K562 (cell line): ENCODE measurements at regions not wholly inside any gene's neighbourhood (a gene's known extent, or its start where the extent isn't known, plus 50 kb on each side); places are given as distances from the start of the nearest gene placed in this dataset.

ENCODE experiments used
- CHCHD3 ChIP-seq: fragments of 250-450 bp; sonication (Bioruptor Pico); IDR thresholded peaks from 2 replicates; pipeline ENCODE4 v2.1.2; 2022; ENCODE audit warnings: mild to moderate bottlenecking
- POLR3G ChIP-seq: IDR thresholded peaks from 2 replicates; pipeline ENCODE4 v1.6.1; 2011; ENCODE audit not compliant: insufficient read length, insufficient replicate concordance; ENCODE audit errors: extremely low read depth
- PTBP1 ChIP-seq: fragments of 200-400 bp; formaldehyde crosslinking; IDR thresholded peaks from 2 replicates; pipeline ENCODE4 v1.6.1; 2017; ENCODE audit warnings: low read depth, low read length
- RAD51 ChIP-seq: fragments of 450-650 bp; IDR thresholded peaks from 2 replicates; pipeline ENCODE4 v1.7.1; 2016; ENCODE audit warnings: low read depth, mild to moderate bottlenecking, borderline replicate concordance
- RBBP5 ChIP-seq: fragments of 200-600 bp; sonication (generic); IDR thresholded peaks from 2 replicates; pipeline ENCODE4 v1.6.1; 2012; ENCODE audit warnings: borderline replicate concordance, mild to moderate bottlenecking, low read length, control low read depth, inconsistent platforms; ENCODE audit not compliant: insufficient read depth, poor library complexity, severe bottlenecking
- SMC3 ChIP-seq: conservative IDR thresholded peaks from 2 replicates; pipeline ENCODE4 v1.6.1; 2011; ENCODE audit warnings: low read depth, low read length, improper control_type of control experiment; ENCODE audit not compliant: insufficient read depth
- SPI1 ChIP-seq: IDR thresholded peaks from 2 replicates; pipeline ENCODE4 v1.6.1; 2011; ENCODE audit warnings: low read depth, low read length, control low read depth, borderline replicate concordance
- ZBTB1 ChIP-seq: sonication (generic); formaldehyde crosslinking; IDR thresholded peaks from 2 replicates; pipeline ENCODE4 v1.8.1; 2023; ENCODE audit warnings: missing genetic modification reagents, low read depth, mild to moderate bottlenecking, borderline replicate concordance
- ZNF121 ChIP-seq: sonication (generic); formaldehyde crosslinking; conservative IDR thresholded peaks from 2 replicates; pipeline ENCODE4 v1.8.0; 2022; ENCODE audit warnings: missing genetic modification reagents
- ZNF311 ChIP-seq: fragments of 250-450 bp; sonication (Bioruptor Pico); IDR thresholded peaks from 2 replicates; pipeline ENCODE4 v1.4.0; 2020; ENCODE audit warnings: mild to moderate bottlenecking, moderate library complexity
- TF ChIP-seq, protein P1 (sequence below): fragments of 450-650 bp; formaldehyde crosslinking; IDR thresholded peaks from 2 replicates; pipeline ENCODE4 v1.4.0; 2022; ENCODE audit warnings: missing genetic modification characterization
- TF ChIP-seq, protein P2 (sequence below): fragments of 450-650 bp; formaldehyde crosslinking; IDR thresholded peaks from 2 replicates; pipeline ENCODE4 v1.4.0; 2020; ENCODE audit warnings: mild to moderate bottlenecking, moderate library complexity
- TF ChIP-seq, protein P3 (sequence below): sonication (generic); IDR thresholded peaks from 2 replicates; pipeline ENCODE4 v1.6.1; 2016
- TF ChIP-seq, protein P4 (sequence below): IDR thresholded peaks from 3 replicates; pipeline ENCODE4 v1.6.1; 2011; ENCODE audit warnings: borderline replicate concordance, mild to moderate bottlenecking; ENCODE audit not compliant: insufficient read length, insufficient read depth
- TF ChIP-seq, protein P5 (sequence below): fragments of 450-650 bp; IDR thresholded peaks from 2 replicates; pipeline ENCODE4 v1.6.1; 2016; ENCODE audit warnings: borderline replicate concordance
- TF ChIP-seq, protein P6 (sequence below), 2 experiments: fragments of 250-450 bp in 1 of 2; fragments of 450-650 bp in 1 of 2; sonication (Bioruptor Pico) in 1 of 2; IDR thresholded peaks; 2 replicates each; pipeline versions ENCODE4 v1.6.1 to v1.8.0; 2016 to 2021; ENCODE audit warnings: mild to moderate bottlenecking in 2 of 2, moderate library complexity in 2 of 2, missing compliant biosample characterization in 1 of 2, missing genetic modification characterization in 1 of 2

DNA sequence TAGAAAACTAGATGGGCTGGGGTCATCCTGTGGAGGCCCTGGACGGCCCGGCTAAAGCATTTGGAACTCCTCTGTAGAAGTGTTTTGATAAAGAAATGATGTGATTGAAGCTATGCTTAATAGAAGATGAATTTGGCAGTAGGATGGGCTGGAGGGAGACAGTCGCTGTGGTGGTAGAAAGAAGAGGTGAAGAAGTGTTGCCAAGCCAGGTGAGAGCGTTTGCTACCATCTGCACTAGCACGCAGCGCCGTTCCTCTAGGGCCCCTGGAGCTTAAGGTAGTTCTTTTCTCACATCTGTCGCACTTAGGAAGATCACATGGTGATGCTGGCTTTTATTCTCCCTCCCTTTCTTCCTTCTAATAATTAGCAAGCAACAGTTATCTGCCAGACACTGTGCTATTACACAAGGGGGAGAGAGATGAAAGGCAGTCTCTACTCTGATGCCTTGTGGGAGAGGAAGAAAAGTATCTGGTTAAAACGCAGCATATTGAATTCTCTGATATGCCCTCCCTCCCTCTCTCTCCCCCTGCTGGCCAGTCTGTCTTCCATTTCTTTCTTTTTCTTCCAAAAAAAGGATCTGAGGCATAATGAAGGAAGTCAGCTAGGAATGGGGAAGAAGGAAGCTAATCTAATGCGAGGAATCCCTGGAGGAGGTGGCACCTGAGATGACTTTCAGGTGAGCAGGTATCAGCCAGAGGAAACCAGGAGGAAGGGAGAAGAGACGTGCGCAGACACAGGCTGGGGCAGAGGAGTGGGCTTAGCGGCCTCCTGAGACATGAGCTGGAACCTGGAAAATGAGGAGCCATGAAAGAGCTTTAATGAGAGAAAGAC lies 162.3 kb upstream of the KLF14 start (continued):
- TF ChIP-seq, protein P1, sequence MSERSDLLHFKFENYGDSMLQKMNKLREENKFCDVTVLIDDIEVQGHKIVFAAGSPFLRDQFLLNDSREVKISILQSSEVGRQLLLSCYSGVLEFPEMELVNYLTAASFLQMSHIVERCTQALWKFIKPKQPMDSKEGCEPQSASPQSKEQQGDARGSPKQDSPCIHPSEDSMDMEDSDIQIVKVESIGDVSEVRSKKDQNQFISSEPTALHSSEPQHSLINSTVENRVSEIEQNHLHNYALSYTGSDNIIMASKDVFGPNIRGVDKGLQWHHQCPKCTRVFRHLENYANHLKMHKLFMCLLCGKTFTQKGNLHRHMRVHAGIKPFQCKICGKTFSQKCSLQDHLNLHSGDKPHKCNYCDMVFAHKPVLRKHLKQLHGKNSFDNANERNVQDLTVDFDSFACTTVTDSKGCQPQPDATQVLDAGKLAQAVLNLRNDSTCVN (CRISPR knock-in tag) = no peak
- peak; percentile 32; the same call in 1 of the 2 replicates for TF ChIP-seq SPI1
- TF ChIP-seq, protein P2, sequence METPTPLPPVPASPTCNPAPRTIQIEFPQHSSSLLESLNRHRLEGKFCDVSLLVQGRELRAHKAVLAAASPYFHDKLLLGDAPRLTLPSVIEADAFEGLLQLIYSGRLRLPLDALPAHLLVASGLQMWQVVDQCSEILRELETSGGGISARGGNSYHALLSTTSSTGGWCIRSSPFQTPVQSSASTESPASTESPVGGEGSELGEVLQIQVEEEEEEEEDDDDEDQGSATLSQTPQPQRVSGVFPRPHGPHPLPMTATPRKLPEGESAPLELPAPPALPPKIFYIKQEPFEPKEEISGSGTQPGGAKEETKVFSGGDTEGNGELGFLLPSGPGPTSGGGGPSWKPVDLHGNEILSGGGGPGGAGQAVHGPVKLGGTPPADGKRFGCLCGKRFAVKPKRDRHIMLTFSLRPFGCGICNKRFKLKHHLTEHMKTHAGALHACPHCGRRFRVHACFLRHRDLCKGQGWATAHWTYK (CRISPR knock-in tag) = no peak
- TF ChIP-seq, protein P3, sequence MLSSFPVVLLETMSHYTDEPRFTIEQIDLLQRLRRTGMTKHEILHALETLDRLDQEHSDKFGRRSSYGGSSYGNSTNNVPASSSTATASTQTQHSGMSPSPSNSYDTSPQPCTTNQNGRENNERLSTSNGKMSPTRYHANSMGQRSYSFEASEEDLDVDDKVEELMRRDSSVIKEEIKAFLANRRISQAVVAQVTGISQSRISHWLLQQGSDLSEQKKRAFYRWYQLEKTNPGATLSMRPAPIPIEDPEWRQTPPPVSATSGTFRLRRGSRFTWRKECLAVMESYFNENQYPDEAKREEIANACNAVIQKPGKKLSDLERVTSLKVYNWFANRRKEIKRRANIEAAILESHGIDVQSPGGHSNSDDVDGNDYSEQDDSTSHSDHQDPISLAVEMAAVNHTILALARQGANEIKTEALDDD = 0 out of 2 replicates have a peak, but pooled peaks have one; percentile 3
- TF ChIP-seq, protein P4, sequence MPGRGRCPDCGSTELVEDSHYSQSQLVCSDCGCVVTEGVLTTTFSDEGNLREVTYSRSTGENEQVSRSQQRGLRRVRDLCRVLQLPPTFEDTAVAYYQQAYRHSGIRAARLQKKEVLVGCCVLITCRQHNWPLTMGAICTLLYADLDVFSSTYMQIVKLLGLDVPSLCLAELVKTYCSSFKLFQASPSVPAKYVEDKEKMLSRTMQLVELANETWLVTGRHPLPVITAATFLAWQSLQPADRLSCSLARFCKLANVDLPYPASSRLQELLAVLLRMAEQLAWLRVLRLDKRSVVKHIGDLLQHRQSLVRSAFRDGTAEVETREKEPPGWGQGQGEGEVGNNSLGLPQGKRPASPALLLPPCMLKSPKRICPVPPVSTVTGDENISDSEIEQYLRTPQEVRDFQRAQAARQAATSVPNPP = no peak
- TF ChIP-seq PTBP1 = no peak
- no peak for TF ChIP-seq CHCHD3 (CRISPR knock-in tag)
- TF ChIP-seq SMC3 = peak; percentile 42; the same call in 1 of the 2 replicates
- TF ChIP-seq ZNF311 (CRISPR knock-in tag) = no peak
- no peak for TF ChIP-seq POLR3G
- no peak for TF ChIP-seq RAD51
- TF ChIP-seq ZBTB1 (CRISPR knock-in tag) = no peak
- TF ChIP-seq RBBP5 = no peak
- TF ChIP-seq, protein P5, sequence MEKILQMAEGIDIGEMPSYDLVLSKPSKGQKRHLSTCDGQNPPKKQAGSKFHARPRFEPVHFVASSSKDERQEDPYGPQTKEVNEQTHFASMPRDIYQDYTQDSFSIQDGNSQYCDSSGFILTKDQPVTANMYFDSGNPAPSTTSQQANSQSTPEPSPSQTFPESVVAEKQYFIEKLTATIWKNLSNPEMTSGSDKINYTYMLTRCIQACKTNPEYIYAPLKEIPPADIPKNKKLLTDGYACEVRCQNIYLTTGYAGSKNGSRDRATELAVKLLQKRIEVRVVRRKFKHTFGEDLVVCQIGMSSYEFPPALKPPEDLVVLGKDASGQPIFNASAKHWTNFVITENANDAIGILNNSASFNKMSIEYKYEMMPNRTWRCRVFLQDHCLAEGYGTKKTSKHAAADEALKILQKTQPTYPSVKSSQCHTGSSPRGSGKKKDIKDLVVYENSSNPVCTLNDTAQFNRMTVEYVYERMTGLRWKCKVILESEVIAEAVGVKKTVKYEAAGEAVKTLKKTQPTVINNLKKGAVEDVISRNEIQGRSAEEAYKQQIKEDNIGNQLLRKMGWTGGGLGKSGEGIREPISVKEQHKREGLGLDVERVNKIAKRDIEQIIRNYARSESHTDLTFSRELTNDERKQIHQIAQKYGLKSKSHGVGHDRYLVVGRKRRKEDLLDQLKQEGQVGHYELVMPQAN = no peak
- no peak for TF ChIP-seq ZNF121 (CRISPR knock-in tag)
- TF ChIP-seq, protein P6, sequence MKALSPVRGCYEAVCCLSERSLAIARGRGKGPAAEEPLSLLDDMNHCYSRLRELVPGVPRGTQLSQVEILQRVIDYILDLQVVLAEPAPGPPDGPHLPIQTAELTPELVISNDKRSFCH (CRISPR knock-in tag; IDR thresholded peaks at IDR 0.05) = no peak
- TF ChIP-seq, protein P6 (tag; IDR thresholded peaks at IDR 0.05) = peak; percentile 40; the same call in 1 of the 2 replicates
